ENCODE measurements at regions not wholly inside any gene's neighbourhood (a gene's known extent, or its start where the extent isn't known, plus 50 kb on each side); places are given as distances from the start of the nearest gene placed in this dataset.
"Not testable (repeated sequence)": the region's sequence is repeated elsewhere in the genome, so short reads cannot be mapped to it uniquely, and the experiment has no call there.

- Histone ChIP-seq H3K4me3 (no peak overlapping the region), H3K36me3 (ENCODE audit: low read depth) (no peaks in the 10 kb centered on the region), H3K9me3 (no peaks in the 10 kb centered on the region), H3K4me1 (ENCODE audit: low read depth) (no peaks in the 10 kb centered on the region)
- TF ChIP-seq, protein P1, sequence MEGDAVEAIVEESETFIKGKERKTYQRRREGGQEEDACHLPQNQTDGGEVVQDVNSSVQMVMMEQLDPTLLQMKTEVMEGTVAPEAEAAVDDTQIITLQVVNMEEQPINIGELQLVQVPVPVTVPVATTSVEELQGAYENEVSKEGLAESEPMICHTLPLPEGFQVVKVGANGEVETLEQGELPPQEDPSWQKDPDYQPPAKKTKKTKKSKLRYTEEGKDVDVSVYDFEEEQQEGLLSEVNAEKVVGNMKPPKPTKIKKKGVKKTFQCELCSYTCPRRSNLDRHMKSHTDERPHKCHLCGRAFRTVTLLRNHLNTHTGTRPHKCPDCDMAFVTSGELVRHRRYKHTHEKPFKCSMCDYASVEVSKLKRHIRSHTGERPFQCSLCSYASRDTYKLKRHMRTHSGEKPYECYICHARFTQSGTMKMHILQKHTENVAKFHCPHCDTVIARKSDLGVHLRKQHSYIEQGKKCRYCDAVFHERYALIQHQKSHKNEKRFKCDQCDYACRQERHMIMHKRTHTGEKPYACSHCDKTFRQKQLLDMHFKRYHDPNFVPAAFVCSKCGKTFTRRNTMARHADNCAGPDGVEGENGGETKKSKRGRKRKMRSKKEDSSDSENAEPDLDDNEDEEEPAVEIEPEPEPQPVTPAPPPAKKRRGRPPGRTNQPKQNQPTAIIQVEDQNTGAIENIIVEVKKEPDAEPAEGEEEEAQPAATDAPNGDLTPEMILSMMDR (IDR thresholded peaks at IDR 0.05) = no peak
- DNase-seq = no peak
- ATAC-seq = no peak
- intact Hi-C loops (cut with DNase I, micrococcal nuclease) = no loop called here
Observed at GRCh38 chr2:153403940-153404339, 74.6 kb downstream of the RPRM start.

- DNase-seq; H3K4me1 ChIP-seq (ENCODE audit: low read depth); intact Hi-C loops (cut with DNase I, micrococcal nuclease); ATAC-seq; H3K4me3 ChIP-seq; H3K9me3 ChIP-seq; H3K36me3 ChIP-seq (ENCODE audit: low read depth): not testable (repeated sequence)
Observed at GRCh38 chr2:153403352-153403751, 75.2 kb downstream of the RPRM start.

GRCh38 chr2:153394686-153395085 lies 83.9 kb downstream of the RPRM start:
- DNase-seq = no peak
- intact Hi-C loops (cut with DNase I, micrococcal nuclease) = no loop called here

GRCh38 chr2:153394247-153394646 lies 84.3 kb downstream of the RPRM start:
- TF ChIP-seq, protein P1 (IDR thresholded peaks at IDR 0.05) = no peak
- H3K4me1 ChIP-seq (ENCODE audit: low read depth) = no peaks in the 10 kb centered on the region
- no peak for DNase-seq
- H3K4me3 ChIP-seq = no peak overlapping the region
- no peaks in the 10 kb centered on the region for H3K9me3 ChIP-seq
- no peaks in the 10 kb centered on the region for H3K36me3 ChIP-seq (ENCODE audit: low read depth)
- no peak for ATAC-seq
- intact Hi-C loops (cut with DNase I, micrococcal nuclease) = no loop called here

More at GRCh38 chr2:153394686-153395085, 83.9 kb downstream of the RPRM start:
- H3K4me1 ChIP-seq (ENCODE audit: low read depth) = no peaks in the 10 kb centered on the region
- H3K36me3 ChIP-seq (ENCODE audit: low read depth) = no peaks in the 10 kb centered on the region
- ATAC-seq = no peak
- TF ChIP-seq, protein P1 (IDR thresholded peaks at IDR 0.05) = no peak
- H3K9me3 ChIP-seq = no peaks in the 10 kb centered on the region
- H3K4me3 ChIP-seq = no peak overlapping the region

GRCh38 chr2:153393518-153393917 lies 85.0 kb downstream of the RPRM start:
- Histone ChIP-seq H3K9me3 (no peaks in the 10 kb centered on the region), H3K4me1 (ENCODE audit: low read depth) (no peaks in the 10 kb centered on the region), H3K36me3 (ENCODE audit: low read depth) (no peaks in the 10 kb centered on the region), H3K4me3 (no peak overlapping the region)
- intact Hi-C loops (cut with DNase I, micrococcal nuclease) = no loop called here
- DNase-seq (no peak), ATAC-seq (no peak)
- TF ChIP-seq, protein P1 (IDR thresholded peaks at IDR 0.05) = no peak

DNA sequence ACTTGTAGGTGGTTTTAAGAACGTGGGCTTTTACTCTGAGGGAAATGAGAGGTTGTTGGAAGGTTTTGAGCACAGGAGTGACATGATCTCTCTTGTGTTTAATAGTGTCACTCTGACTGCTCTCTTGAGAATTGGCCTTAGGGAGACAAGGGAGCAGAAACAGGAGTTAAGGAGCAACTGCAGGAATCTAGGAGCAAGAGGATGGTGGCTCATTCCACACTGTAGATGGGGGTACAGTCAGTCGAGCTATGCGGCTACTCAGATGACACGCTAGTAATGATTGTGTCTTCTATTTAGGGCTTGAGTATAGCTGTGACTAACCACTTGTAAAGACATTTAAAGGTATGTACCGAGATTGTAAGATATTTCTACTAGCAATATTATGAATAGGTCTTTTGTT lies 87.4 kb downstream of the RPRM start:
- TF ChIP-seq, protein P1 (IDR thresholded peaks at IDR 0.05) = no peak
- intact Hi-C loops (cut with DNase I, micrococcal nuclease) = no loop called here
- no peaks in the 10 kb centered on the region for H3K4me1 ChIP-seq (ENCODE audit: low read depth)
- no peak for ATAC-seq
- H3K36me3 ChIP-seq (ENCODE audit: low read depth) = no peaks in the 10 kb centered on the region
- H3K4me3 ChIP-seq = no peak overlapping the region
- DNase-seq = no peak
- no peaks in the 10 kb centered on the region for H3K9me3 ChIP-seq

All from mucosa of descending colon (tissue), 3 donors.